ENCODE measurements at regions not wholly inside any gene's neighbourhood (a gene's known extent, or its start where the extent isn't known, plus 50 kb on each side); places are given as distances from the start of the nearest gene placed in this dataset.
"Not testable (repeated sequence)": the region's sequence is repeated elsewhere in the genome, so short reads cannot be mapped to it uniquely, and the experiment has no call there.

DNA sequence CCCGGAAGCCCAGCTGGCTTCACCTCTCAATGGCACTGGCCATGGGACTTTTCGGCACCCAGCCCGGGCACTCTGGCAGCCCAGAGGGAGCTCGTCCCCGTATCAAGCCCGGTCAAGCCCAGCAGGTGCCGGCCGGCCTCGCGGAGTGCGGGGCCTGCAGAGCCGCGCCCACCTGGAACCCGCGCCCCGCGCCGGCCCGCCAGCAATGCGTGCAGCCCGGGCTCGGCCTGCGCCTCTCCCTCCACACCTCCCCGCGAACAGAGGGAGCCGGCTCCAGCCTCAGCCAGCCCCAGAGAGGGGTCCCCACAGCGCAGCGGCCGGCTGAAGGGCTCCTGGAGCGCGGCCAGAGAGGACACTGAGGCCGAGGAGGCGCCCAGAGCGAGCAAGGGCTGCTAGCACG lies 133.6 kb upstream of the FRG1 start:
- DNase-seq (ENCODE audit: insufficient read length) (no peak), FAIRE-seq (no peak)
- no peak for TF ChIP-seq POLR2A (IDR thresholded peaks at IDR 0.05; ENCODE audit: low read depth, low read length)
- no peak for TF ChIP-seq POLR2AphosphoS5 (IDR thresholded peaks at IDR 0.05; ENCODE audit: low read depth, low read length)
- no peak for TF ChIP-seq TAF1 (IDR thresholded peaks at IDR 0.05; ENCODE audit: borderline replicate concordance, low read depth, low read length)

DNA sequence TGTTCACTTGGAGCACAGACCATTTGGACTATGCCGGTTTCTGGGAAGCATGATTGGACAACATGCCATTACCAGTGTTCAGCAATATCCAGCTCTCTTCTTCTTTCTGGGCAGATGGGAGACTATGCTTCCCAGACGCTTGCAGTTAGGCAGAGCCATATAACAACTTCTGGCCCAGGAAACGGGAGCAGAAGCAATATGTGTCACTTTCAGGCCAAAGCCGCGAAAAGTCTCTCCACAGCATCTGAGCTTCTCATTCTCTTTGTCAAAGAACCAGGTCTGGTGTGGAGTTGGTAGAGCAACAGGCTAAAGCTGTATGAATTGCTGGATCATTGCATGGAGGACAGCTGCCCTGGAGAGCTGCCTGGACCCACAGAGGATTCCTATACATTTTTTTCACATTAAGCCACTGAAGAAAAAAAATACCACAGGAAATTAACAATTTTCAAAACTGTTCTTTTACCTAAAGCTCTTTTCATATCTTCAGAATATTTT lies 131.4 kb upstream of the FRG1 start:
- TF ChIP-seq POLR2A (IDR thresholded peaks at IDR 0.05; ENCODE audit: low read depth, low read length), result no peak
- no peak for TF ChIP-seq TAF1 (IDR thresholded peaks at IDR 0.05; ENCODE audit: borderline replicate concordance, low read depth, low read length)
- TF ChIP-seq POLR2AphosphoS5 (IDR thresholded peaks at IDR 0.05; ENCODE audit: low read depth, low read length), result no peak
- FAIRE-seq, result no peak
- no peak for DNase-seq (ENCODE audit: insufficient read length)

DNA sequence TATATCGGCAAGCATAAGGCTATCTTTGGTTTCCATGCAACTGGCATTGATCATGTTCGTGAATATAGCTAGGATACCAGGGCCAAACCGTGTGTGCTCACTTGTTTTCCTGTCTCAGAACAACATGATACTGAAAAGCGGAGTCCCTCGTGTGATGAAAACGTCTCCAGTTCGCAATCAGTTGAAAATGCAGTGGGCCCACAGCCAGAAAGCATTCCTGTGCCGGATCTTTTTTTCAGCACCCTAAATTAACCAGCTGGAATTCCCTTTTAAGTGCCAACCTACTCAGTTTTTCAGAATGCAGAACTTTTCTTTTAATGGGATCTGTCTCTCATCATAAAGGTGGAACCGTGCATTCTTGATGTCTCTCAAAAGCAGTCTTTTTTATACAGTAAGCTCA lies 130.8 kb upstream of the FRG1 start:
- FAIRE-seq, result no peak
- no peak for DNase-seq (ENCODE audit: insufficient read length)
- TF ChIP-seq POLR2AphosphoS5 (IDR thresholded peaks at IDR 0.05; ENCODE audit: low read depth, low read length), result no peak
- no peak for TF ChIP-seq TAF1 (IDR thresholded peaks at IDR 0.05; ENCODE audit: borderline replicate concordance, low read depth, low read length)
- no peak for TF ChIP-seq POLR2A (IDR thresholded peaks at IDR 0.05; ENCODE audit: low read depth, low read length)

DNA sequence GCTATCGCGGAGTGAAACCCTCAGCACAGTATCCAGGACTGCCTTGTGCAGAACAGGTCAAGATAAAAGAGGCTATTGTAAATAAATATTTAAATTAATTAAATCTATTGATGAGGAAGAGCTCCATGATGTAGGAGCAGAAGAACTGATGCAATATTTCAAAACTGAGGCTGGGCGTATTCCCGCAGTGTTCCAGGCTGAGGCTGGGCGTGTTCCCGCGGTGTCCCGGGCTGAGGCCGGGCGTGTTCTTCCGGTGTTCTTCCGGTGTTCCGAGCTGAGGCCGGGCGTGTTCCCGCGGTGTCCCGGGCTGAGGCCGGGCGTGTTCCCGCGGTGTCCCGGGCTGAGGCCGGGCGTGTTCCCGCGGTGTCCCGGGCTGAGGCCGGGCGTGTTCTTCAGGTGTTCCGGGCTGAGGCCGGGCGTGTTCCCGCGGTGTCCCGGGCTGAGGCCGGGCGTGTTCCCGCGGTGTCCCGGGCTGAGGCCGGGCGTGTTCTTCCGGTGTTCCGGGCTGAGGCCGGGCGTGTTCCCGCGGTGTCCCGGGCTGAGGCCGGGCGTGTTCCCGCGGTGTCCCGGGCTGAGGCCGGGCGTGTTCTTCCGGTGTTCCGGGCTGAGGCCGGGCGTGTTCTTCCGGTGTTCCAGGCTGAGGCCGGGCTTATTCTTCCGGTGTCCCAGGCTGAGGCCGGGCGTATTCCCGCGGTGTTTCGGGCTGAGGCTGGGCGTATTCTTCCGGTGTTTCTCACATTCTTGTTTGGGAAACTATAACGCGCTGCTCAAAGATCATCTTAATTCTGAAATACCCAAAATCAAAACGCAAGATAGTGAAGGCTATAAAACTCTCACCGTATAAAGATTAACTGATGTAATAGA lies 130.1 kb upstream of the FRG1 start:
- not testable (repeated sequence) for DNase-seq (ENCODE audit: insufficient read length); FAIRE-seq

DNA sequence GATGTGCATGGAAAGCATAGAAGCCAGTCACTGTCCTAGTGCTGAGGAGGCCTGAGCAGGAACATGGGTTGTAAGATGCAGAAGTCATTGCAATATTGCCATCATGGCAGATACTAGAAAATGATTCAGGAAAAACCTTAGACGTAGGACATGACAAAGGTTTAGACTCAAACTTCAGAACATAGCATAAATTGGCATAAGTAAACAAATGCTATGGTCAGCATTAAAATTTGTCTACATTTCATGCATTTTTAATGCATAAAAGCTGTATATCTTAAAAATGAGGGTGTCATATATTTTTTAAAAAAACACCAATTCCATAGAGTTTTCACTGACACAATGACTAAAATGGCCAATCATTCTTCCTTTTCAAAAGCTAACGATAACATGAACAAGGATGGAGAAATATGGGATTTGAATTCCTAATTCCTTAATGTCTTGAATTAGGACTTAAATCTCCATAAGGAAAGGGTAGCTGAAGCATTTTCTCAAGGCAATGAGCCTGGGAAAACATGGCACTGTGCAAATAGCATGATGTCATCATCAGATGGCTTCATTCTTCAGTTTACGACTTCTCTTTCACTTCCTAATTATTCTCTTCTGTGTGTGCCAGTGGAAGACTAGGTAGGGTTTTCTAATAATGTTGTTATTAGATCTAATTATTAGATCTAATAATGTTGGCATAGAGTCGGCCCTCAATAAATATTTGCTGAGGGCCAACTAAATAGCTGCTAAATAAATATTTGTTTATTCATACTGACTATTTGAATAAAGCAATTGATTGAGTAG lies 125.1 kb upstream of the FRG1 start:
- DNase-seq (ENCODE audit: insufficient read length), result no peak
- TF ChIP-seq POLR2AphosphoS5 (IDR thresholded peaks at IDR 0.05; ENCODE audit: low read depth, low read length) (no peak), POLR2A (IDR thresholded peaks at IDR 0.05; ENCODE audit: low read depth, low read length) (no peak), TAF1 (IDR thresholded peaks at IDR 0.05; ENCODE audit: borderline replicate concordance, low read depth, low read length) (no peak)
- FAIRE-seq, result no peak

DNA sequence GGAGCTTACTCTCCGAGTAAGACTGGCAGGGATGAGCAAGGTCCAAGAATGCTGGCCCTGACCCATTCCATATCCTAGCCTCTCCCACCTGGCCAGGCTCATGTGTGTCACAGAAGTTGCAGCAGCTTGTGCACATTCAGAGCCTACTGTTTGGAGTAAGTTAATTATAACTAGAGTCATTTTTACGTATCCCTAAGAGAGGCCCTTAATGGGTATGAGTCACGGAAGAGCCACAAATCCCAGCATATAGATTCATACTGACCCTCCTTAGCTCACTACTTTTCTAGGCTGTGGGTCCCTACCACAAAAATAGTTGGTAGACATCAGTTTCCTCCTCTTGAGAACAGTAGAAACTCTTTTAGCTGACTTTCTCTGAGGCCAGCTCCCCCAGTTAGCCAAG lies 118.3 kb upstream of the FRG1 start:
- TF ChIP-seq TAF1 (IDR thresholded peaks at IDR 0.05; ENCODE audit: borderline replicate concordance, low read depth, low read length) (no peak), POLR2AphosphoS5 (IDR thresholded peaks at IDR 0.05; ENCODE audit: low read depth, low read length) (no peak), POLR2A (IDR thresholded peaks at IDR 0.05; ENCODE audit: low read depth, low read length) (no peak)
- FAIRE-seq, result no peak

DNA sequence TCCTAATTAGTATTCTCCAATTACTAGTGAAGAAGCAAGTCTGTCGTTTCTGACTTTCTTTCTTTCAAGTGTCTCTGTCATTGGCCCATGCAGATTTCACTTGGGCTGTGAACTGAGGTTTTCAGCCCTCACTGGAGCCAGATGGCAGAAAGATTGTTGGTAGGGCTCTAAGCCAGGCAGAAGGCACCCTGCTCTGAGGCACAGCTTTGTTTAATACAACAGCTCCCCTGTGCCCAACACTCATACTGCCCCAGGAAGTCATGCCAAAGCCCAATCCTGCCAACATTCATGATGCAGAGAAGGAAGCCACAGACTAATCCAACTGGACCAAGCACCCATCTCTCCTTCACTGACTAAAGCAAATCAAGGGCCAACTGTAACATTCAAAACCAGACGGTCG lies 117.1 kb upstream of the FRG1 start:
- TF ChIP-seq POLR2A (IDR thresholded peaks at IDR 0.05; ENCODE audit: low read depth, low read length) (no peak), POLR2AphosphoS5 (IDR thresholded peaks at IDR 0.05; ENCODE audit: low read depth, low read length) (no peak), TAF1 (IDR thresholded peaks at IDR 0.05; ENCODE audit: borderline replicate concordance, low read depth, low read length) (no peak)
- FAIRE-seq, result no peak

More for the DNA sequence above, 118.3 kb upstream of the FRG1 start:
- DNase-seq (ENCODE audit: insufficient read length), result no peak

DNA sequence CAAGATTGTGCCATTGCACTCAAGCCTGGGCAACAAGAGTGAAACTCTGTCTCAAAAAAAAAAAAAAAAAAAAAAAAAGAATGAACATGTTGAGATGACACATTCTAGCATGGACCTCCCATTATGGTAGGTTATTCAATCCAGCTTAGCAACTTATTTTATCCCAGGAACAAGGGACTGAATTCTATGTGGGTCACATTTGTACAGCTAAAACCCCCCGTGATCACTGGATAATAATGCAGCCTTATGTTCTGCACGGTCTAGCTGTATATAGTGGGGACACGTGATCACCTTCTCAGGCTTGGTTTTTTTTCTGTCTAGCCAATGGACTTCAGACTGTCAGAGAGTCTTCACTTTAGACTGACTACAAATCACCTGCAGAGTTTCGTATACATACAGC lies 115.2 kb upstream of the FRG1 start:
- DNase-seq (ENCODE audit: insufficient read length) (no peak), FAIRE-seq (no peak)
- TF ChIP-seq POLR2A (IDR thresholded peaks at IDR 0.05; ENCODE audit: low read depth, low read length), result no peak
- no peak for TF ChIP-seq TAF1 (IDR thresholded peaks at IDR 0.05; ENCODE audit: borderline replicate concordance, low read depth, low read length)
- TF ChIP-seq POLR2AphosphoS5 (IDR thresholded peaks at IDR 0.05; ENCODE audit: low read depth, low read length), result no peak

More for the DNA sequence above, 117.1 kb upstream of the FRG1 start:
- no peak for DNase-seq (ENCODE audit: insufficient read length)

DNA sequence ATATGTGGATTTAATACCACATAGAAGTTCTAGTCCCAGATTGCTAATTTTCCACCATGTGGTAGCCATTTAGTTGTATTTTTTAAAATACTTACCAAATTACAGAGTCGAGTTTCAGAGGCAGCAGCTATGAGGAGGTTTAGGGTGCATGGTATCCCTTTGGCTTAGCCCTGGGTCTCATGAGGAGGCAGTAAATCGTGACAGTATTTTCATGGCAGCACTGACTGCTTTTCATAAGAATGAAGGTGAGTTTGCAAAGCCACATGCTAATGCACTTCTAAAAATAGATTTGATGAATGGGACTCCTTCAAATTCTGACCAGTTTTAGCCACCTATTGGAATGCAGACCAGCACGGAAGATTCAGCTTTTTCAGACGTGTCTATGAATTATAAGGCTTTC lies 114.0 kb upstream of the FRG1 start:
- DNase-seq (ENCODE audit: insufficient read length), result no peak
- no peak for TF ChIP-seq POLR2A (IDR thresholded peaks at IDR 0.05; ENCODE audit: low read depth, low read length)
- TF ChIP-seq TAF1 (IDR thresholded peaks at IDR 0.05; ENCODE audit: borderline replicate concordance, low read depth, low read length), result no peak
- no peak for TF ChIP-seq POLR2AphosphoS5 (IDR thresholded peaks at IDR 0.05; ENCODE audit: low read depth, low read length)
- no peak for FAIRE-seq

DNA sequence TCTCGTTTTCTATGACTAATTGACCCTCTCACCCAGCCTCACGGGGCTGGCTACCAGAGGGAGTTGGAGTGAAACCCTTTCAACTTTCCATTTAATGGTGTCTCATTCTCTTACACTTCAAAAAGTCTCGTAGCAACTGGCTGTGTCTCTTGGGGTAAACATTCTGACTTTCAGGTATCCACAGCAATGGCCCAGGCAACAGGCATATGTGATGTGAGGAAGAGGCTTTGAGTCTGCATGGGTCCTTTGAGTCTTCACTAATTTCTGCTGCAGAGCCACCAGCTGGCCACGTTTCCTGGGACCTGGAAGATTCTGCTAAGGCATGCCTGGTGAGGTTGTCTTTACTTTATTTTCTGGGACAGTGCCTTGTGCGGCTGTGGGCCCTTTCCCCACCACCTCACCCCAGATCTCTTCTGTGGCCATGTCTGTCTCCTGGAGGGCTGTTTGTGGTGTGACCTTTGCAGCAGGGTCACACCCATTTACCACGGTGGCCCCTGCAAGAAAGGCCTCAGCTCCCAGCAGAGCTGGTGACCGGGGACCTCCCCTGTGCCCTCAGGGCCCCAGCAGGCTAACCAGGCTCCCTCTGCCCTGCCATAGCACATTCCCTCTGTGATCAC lies 112.5 kb upstream of the FRG1 start:
- FAIRE-seq (no peak), DNase-seq (ENCODE audit: insufficient read length) (no peak)
- TF ChIP-seq POLR2AphosphoS5 (IDR thresholded peaks at IDR 0.05; ENCODE audit: low read depth, low read length), result no peak
- no peak for TF ChIP-seq POLR2A (IDR thresholded peaks at IDR 0.05; ENCODE audit: low read depth, low read length)
- no peak for TF ChIP-seq TAF1 (IDR thresholded peaks at IDR 0.05; ENCODE audit: borderline replicate concordance, low read depth, low read length)

DNA sequence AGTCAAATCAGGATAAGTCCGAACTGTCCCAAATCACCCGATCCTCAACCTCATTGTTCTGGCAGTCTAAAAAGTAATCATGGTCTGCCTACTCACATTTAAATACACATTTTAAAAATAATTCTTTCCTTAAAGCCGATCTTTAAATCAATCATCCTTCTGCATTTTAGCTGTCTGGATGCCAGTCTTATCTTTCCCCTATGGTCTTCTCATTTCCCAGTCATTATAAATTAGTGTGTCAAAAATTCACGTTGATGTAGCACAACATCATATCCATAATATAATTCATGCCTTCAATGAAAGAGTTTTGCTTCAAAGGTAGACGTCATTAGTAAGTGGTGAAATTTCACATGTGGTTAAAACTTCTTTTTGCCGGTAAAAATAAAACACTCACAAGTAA lies 108.1 kb upstream of the FRG1 start:
- FAIRE-seq (no peak), DNase-seq (ENCODE audit: insufficient read length) (no peak)
- TF ChIP-seq POLR2A (IDR thresholded peaks at IDR 0.05; ENCODE audit: low read depth, low read length), result no peak
- no peak for TF ChIP-seq POLR2AphosphoS5 (IDR thresholded peaks at IDR 0.05; ENCODE audit: low read depth, low read length)
- no peak for TF ChIP-seq TAF1 (IDR thresholded peaks at IDR 0.05; ENCODE audit: borderline replicate concordance, low read depth, low read length)

Measured in GM12892 (cell line).